Right atrium auricular region (tissue), 2 donors: ENCODE measurements at regions not wholly inside any gene's neighbourhood (a gene's known extent, or its start where the extent isn't known, plus 50 kb on each side); places are given as distances from the start of the nearest gene placed in this dataset.

Experiments
- DNase-seq: peaks from one replicate; pipeline ENCODE4 v3.0.0-alpha.2; 2019; ENCODE audit warnings: low spot score
- H3K27ac ChIP-seq, 2 donors: fragments of 200-600 bp; sonication (generic); 1 replicate in 1 of 2; 2 replicates in 1 of 2; pipeline ENCODE4 v1.5.1; 2016 to 2019
- H3K27me3 ChIP-seq, 2 donors: fragments of 200-600 bp; sonication (generic); one replicate each; pipeline versions ENCODE4 v1.5.1 to v1.6.0; 2017 to 2019
- H3K36me3 ChIP-seq: fragments of 200-600 bp; sonication (generic); one replicate; pipeline ENCODE4 v1.5.1; 2016
- H3K4me1 ChIP-seq, 2 donors: fragments of 200-600 bp; sonication (generic); one replicate each; pipeline versions ENCODE4 v1.5.1 to v1.6.0; 2017 to 2019
- H3K4me3 ChIP-seq, 2 donors: fragments of 200-600 bp; sonication (generic); 1 replicate in 1 of 2; 2 replicates in 1 of 2; pipeline ENCODE4 v1.5.1; 2017 to 2019; ENCODE audit warnings: mild to moderate bottlenecking in 1 of 2, moderate library complexity in 1 of 2
- H3K9me3 ChIP-seq, 2 donors: fragments of 200-600 bp; sonication (generic); one replicate each; pipeline ENCODE4 v1.5.1; 2019
- TF ChIP-seq, protein P1 (sequence below), 2 donors: fragments of 200-600 bp; sonication (generic); IDR thresholded peaks; one replicate each; pipeline ENCODE4 v1.5.1; 2019; ENCODE audit warnings: antibody characterized with exemption in 2 of 2

DNA sequence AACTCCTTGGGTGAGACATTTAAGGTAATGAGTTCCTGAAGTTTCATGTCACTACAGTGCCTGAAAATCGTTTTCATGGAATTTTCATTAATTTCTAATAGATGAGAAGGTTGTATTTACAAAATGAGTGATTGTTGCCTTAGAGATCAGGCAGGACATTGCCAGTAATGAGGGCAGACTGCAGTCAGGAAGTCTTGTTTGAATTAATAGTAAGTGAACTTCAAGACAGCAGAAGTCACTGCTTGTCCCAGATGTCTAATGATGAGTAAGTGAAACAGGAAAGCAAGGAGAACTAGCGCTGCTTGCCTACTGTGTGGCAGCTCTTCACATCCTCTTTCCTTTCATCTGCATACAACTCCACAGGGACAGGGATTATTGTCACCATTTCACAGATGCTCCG lies 237.4 kb downstream of the BAMBI start:
- Histone ChIP-seq H3K4me3 (no peak overlapping the region), H3K27me3 (no peaks in the 10 kb centered on the region), H3K27ac (no peak overlapping the region), H3K36me3 (no peaks in the 10 kb centered on the region), H3K9me3 (no peaks in the 10 kb centered on the region), H3K4me1 (no peaks in the 10 kb centered on the region)
- TF ChIP-seq, protein P1, sequence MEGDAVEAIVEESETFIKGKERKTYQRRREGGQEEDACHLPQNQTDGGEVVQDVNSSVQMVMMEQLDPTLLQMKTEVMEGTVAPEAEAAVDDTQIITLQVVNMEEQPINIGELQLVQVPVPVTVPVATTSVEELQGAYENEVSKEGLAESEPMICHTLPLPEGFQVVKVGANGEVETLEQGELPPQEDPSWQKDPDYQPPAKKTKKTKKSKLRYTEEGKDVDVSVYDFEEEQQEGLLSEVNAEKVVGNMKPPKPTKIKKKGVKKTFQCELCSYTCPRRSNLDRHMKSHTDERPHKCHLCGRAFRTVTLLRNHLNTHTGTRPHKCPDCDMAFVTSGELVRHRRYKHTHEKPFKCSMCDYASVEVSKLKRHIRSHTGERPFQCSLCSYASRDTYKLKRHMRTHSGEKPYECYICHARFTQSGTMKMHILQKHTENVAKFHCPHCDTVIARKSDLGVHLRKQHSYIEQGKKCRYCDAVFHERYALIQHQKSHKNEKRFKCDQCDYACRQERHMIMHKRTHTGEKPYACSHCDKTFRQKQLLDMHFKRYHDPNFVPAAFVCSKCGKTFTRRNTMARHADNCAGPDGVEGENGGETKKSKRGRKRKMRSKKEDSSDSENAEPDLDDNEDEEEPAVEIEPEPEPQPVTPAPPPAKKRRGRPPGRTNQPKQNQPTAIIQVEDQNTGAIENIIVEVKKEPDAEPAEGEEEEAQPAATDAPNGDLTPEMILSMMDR (IDR thresholded peaks at IDR 0.05) = no peak
- DNase-seq = peak; percentile 43

DNA sequence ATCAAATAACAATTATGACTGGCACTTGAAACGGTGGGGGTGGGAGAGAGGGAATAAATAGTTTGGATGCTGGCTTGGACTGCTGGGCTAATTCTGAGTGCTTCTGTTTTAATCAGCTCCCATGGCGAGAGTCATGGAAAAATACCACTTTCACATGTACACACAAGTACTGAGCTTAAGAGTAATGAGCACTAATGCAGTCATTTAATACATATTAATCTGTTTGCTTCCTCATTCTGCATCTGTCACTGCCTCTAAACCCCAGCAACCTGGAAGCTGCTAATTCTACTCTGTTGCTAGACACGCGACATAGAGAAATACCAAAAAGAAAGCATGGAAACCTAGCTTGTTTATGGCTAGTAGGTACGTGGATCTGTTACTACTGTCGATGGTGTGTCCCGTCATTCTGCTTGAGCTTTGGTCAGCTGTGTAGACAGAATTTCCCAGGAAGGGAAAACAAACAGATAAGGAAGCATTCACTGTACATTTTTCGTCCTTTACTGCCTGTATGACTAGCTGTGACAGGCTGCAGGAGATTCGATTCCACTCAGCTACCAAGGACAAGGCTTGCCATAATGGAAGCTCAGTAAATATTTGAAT lies 238.8 kb downstream of the BAMBI start:
- Histone ChIP-seq H3K27me3 (no peaks in the 10 kb centered on the region), H3K4me1 (no peaks in the 10 kb centered on the region), H3K27ac (no peak overlapping the region), H3K36me3 (no peaks in the 10 kb centered on the region), H3K9me3 (no peaks in the 10 kb centered on the region), H3K4me3 (no peak overlapping the region)
- TF ChIP-seq, protein P1 (IDR thresholded peaks at IDR 0.05) = no peak
- no peak for DNase-seq

DNA sequence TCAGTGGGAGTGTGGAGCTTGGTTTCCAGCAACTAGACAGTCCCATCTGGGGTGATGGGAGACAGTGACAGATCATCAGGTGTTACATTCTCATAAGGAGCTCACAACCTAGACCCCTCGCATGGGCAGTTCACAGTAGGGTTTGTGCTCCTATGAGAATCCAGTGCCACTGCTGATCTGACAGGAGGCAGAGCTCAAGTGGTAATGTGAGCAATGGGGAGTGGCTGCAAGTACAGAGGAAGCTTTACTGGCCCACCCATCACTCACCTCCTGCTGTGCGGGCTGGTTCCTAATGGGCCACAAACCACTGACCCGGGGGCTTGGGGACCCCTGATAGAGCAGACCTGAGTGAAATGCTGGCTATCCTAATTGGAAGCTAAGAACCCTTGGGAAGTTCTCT lies 242.8 kb downstream of the BAMBI start:
- Histone ChIP-seq H3K36me3 (no peaks in the 10 kb centered on the region), H3K9me3 (no peaks in the 10 kb centered on the region), H3K4me3 (no peak overlapping the region), H3K27me3 (no peaks in the 10 kb centered on the region), H3K4me1 (no peaks in the 10 kb centered on the region), H3K27ac (no peak overlapping the region)
- TF ChIP-seq, protein P1 (IDR thresholded peaks at IDR 0.05) = no peak
- peak; percentile 7 for DNase-seq

DNA sequence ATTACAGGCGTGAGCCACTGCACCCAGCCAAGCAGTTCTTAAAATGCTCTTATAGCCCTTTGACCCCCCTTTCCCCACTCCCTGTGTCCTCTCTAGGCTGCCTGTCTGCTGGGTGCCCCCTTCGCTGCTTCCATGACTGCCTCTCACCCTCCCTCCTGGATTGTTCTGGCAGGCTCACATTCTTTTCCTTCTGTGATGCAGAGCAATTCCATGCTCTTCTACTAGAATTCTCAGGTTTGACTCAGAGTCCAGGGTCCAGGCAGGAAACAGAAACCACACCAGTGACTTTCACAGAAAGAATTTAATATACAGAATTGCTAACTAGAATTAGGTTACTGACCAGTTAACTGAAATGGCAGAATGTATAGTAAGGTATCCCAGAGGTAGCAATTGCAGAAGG lies 244.8 kb downstream of the BAMBI start:
- H3K4me1 ChIP-seq = no peaks in the 10 kb centered on the region
- DNase-seq = no peak
- TF ChIP-seq, protein P1 (IDR thresholded peaks at IDR 0.05) = no peak

DNA sequence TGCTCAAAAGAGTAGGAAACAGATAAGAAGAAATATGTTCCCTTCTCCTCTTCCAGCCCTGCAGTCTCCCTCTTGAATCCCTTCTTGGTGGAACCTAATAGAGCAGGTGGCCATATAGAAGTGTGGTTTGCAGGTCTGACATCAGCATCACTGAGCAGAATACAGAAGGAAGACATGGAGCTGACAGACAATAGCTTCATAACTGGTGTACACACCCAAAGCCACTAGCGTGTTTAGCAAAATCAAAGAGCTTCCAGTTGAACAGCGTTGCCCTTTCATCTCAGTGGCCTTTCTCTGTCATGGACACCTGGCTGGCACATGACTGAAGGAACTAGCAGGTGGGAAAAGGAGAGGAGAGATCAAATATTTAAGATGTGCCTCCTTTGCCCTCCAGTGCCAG lies 245.5 kb downstream of the BAMBI start:
- Histone ChIP-seq H3K4me1 (no peaks in the 10 kb centered on the region), H3K27me3 (no peaks in the 10 kb centered on the region), H3K36me3 (no peaks in the 10 kb centered on the region), H3K4me3 (no peak overlapping the region), H3K9me3 (no peaks in the 10 kb centered on the region), H3K27ac (no peak overlapping the region)
- DNase-seq = peak; percentile 32
- TF ChIP-seq, protein P1 (IDR thresholded peaks at IDR 0.05) = no peak

More for the DNA sequence above, 244.8 kb downstream of the BAMBI start:
- Histone ChIP-seq H3K36me3 (no peaks in the 10 kb centered on the region), H3K27me3 (no peaks in the 10 kb centered on the region), H3K27ac (no peak overlapping the region), H3K9me3 (no peaks in the 10 kb centered on the region), H3K4me3 (no peak overlapping the region)

DNA sequence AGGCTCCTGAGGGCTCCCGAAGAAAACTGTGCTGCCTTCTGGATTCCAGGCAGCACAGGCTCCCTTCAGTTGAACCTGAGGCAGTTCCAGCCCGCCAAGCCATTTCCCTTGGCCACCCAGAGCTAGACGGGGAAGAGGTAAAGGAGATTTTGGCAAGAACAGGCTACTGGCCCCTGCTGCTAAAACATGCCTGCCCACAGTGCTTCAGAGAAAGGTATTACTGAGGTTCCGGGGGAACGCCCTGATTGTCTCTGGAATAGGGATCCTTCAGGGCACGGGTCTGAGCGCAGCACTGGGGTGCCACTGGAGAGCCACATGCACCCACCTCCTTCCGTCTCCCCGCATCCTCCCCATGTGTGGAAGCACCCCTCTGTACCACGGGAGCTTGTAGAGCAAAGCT lies 247.4 kb downstream of the BAMBI start:
- H3K27ac ChIP-seq = no peak overlapping the region
- no peaks in the 10 kb centered on the region for H3K36me3 ChIP-seq
- H3K4me3 ChIP-seq = peak overlapping the region in 1 of 2 donors; percentile 20
- no peak for DNase-seq
- no peaks in the 10 kb centered on the region for H3K9me3 ChIP-seq
- TF ChIP-seq, protein P1 (IDR thresholded peaks at IDR 0.05) = no peak
- H3K4me1 ChIP-seq = no peaks in the 10 kb centered on the region
- no peaks in the 10 kb centered on the region for H3K27me3 ChIP-seq
